K562 (cell line): ENCODE measurements at regions not wholly inside any gene's neighbourhood (a gene's known extent, or its start where the extent isn't known, plus 50 kb on each side); places are given as distances from the start of the nearest gene placed in this dataset.

Source experiments
- CSDE1 ChIP-seq, 2 experiments: fragments of 450-650 bp; IDR thresholded peaks; 2 replicates each; pipeline ENCODE4 v1.6.1; 2016; ENCODE audit warnings: mild to moderate bottlenecking in 1 of 2
- EZH2 ChIP-seq: IDR thresholded peaks from 2 replicates; pipeline ENCODE4 v1.6.1; 2012; ENCODE audit warnings: low read depth, mild to moderate bottlenecking, inconsistent platforms, low read length, borderline replicate concordance
- GABPA ChIP-seq: fragments of 200-800 bp; sonication (Bioruptor generic); conservative IDR thresholded peaks from 2 replicates; pipeline ENCODE4 v1.6.1; 2016; ENCODE audit warnings: low read depth, missing genetic modification characterization, missing compliant biosample characterization
- IRF2 ChIP-seq: sonication (generic); formaldehyde crosslinking; IDR thresholded peaks from 2 replicates; pipeline ENCODE4 v1.8.1; 2022; ENCODE audit warnings: mild to moderate bottlenecking, missing genetic modification reagents
- NFE2 ChIP-seq: IDR thresholded peaks from 2 replicates; pipeline ENCODE4 v1.6.1; 2014; ENCODE audit warnings: antibody characterized with exemption, low read depth
- NR1H2 ChIP-seq: sonication (generic); formaldehyde crosslinking; IDR thresholded peaks from 2 replicates; pipeline ENCODE4 v1.4.0; 2020; ENCODE audit warnings: mild to moderate bottlenecking, missing genetic modification reagents
- POLR2A ChIP-seq: fragments of 450-650 bp; conservative IDR thresholded peaks from 2 replicates; pipeline ENCODE4 v1.6.1; 2016
- POLR2G ChIP-seq: fragments of 200-400 bp; formaldehyde crosslinking; IDR thresholded peaks from 2 replicates; pipeline ENCODE4 v1.6.1; 2017; ENCODE audit warnings: low read depth, mild to moderate bottlenecking, antibody characterized with exemption, low read length, moderate library complexity
- SIX5 ChIP-seq, 2 experiments: IDR thresholded peaks; 2 replicates each; pipeline ENCODE4 v1.6.1; 2011; ENCODE audit warnings: low read length in 2 of 2, borderline replicate concordance in 1 of 2, low read depth in 1 of 2, mild to moderate bottlenecking in 1 of 2, moderate library complexity in 1 of 2; ENCODE audit not compliant: insufficient read depth in 1 of 2
- XRCC5 ChIP-seq: fragments of 200-400 bp; formaldehyde crosslinking; IDR thresholded peaks from 2 replicates; pipeline ENCODE4 v1.6.1; 2017; ENCODE audit warnings: low read depth, mild to moderate bottlenecking, low read length
- ZNF263 ChIP-seq: sonication (generic); formaldehyde crosslinking; IDR thresholded peaks from 2 replicates; pipeline ENCODE4 v1.8.0; 2022; ENCODE audit warnings: mild to moderate bottlenecking, missing genetic modification reagents, borderline replicate concordance
- ZNF507 ChIP-seq: conservative IDR thresholded peaks from 2 replicates; pipeline ENCODE4 v1.6.1; 2017; ENCODE audit warnings: missing genetic modification characterization, missing compliant biosample characterization
- ZNF740 ChIP-seq, 3 experiments: fragments of 200-800 bp in 1 of 3; sonication (Bioruptor generic) in 1 of 3; sonication (generic) in 1 of 3; formaldehyde crosslinking in 1 of 3; IDR thresholded peaks; 2 replicates each; pipeline versions ENCODE4 v1.6.1 to v1.8.0; 2016 to 2022; ENCODE audit warnings: mild to moderate bottlenecking in 2 of 3, missing compliant biosample characterization in 2 of 3, missing genetic modification characterization in 2 of 3, missing genetic modification reagents in 1 of 3
- TF ChIP-seq, protein P1 (sequence below), 3 experiments: IDR thresholded peaks in 2 of 3; conservative IDR thresholded peaks in 1 of 3; 2 replicates each; pipeline ENCODE4 v1.5.1; 2011 to 2012; ENCODE audit warnings: low read length in 3 of 3, mild to moderate bottlenecking in 3 of 3, control low read depth in 2 of 3, improper control_type of control experiment in 1 of 3, inconsistent platforms in 1 of 3, low read depth in 1 of 3, mixed read lengths in 1 of 3, moderate library complexity in 1 of 3; ENCODE audit not compliant: insufficient read depth in 2 of 3

DNA sequence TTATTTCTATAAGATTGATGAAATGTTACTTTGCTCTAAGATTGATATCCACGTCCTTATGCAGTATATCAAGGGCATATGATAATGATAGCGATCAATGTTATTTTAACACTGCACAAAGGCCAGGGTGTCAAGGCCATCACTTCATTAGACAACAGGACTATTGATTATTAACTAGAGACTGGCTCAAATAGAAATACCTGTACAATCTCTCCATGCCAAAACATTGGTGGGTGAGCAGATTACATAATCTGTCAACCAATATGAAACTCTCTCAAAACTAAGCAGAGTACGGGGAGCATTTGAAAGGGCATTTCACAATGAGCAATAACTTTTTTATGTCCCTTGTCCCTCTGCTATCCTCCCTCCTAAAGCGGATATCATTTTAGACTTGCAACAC, 566.5 kb upstream of the PKN2 start:
- TF ChIP-seq POLR2A = no peak
- no peak for TF ChIP-seq XRCC5
- no peak for TF ChIP-seq IRF2 (CRISPR knock-in tag)
- TF ChIP-seq, protein P1, sequence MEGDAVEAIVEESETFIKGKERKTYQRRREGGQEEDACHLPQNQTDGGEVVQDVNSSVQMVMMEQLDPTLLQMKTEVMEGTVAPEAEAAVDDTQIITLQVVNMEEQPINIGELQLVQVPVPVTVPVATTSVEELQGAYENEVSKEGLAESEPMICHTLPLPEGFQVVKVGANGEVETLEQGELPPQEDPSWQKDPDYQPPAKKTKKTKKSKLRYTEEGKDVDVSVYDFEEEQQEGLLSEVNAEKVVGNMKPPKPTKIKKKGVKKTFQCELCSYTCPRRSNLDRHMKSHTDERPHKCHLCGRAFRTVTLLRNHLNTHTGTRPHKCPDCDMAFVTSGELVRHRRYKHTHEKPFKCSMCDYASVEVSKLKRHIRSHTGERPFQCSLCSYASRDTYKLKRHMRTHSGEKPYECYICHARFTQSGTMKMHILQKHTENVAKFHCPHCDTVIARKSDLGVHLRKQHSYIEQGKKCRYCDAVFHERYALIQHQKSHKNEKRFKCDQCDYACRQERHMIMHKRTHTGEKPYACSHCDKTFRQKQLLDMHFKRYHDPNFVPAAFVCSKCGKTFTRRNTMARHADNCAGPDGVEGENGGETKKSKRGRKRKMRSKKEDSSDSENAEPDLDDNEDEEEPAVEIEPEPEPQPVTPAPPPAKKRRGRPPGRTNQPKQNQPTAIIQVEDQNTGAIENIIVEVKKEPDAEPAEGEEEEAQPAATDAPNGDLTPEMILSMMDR (IDR thresholded peaks at IDR 0.05 in 2 of 3, conservative IDR thresholded peaks at IDR 0.05 in 1 of 3; ENCODE audit: insufficient read depth in 2 of 3, low read depth in 1 of 3, low read length in 3 of 3) = no peak
- no peak for TF ChIP-seq SIX5 (IDR thresholded peaks at IDR 0.05; ENCODE audit: borderline replicate concordance in 1 of 2, insufficient read depth in 1 of 2, low read depth in 1 of 2, low read length in 2 of 2)
- TF ChIP-seq GABPA (tag) = no peak
- no peak for TF ChIP-seq ZNF263 (CRISPR knock-in tag)
- no peak for TF ChIP-seq CSDE1 (IDR thresholded peaks at IDR 0.05)
- TF ChIP-seq ZNF740 (CRISPR knock-in tag; IDR thresholded peaks at IDR 0.05) = no peak
- TF ChIP-seq ZNF740 (tag; IDR thresholded peaks at IDR 0.05) = no peak
- TF ChIP-seq NR1H2 = no peak
- TF ChIP-seq POLR2G = no peak
- TF ChIP-seq EZH2 = no peak
- no peak for TF ChIP-seq NFE2
- no peak for TF ChIP-seq ZNF507 (tag)
